NCI-H446 (cell line): ENCODE measurements at regions not wholly inside any gene's neighbourhood (a gene's known extent, or its start where the extent isn't known, plus 50 kb on each side); places are given as distances from the start of the nearest gene placed in this dataset.
"Not testable (repeated sequence)": the region's sequence is repeated elsewhere in the genome, so short reads cannot be mapped to it uniquely, and the experiment has no call there.

Experiments
- DNase-seq, 2 experiments: peaks; one replicate each; lab custom pipeline; 2025; lab: John Stamatoyannopoulos, UW

DNA sequence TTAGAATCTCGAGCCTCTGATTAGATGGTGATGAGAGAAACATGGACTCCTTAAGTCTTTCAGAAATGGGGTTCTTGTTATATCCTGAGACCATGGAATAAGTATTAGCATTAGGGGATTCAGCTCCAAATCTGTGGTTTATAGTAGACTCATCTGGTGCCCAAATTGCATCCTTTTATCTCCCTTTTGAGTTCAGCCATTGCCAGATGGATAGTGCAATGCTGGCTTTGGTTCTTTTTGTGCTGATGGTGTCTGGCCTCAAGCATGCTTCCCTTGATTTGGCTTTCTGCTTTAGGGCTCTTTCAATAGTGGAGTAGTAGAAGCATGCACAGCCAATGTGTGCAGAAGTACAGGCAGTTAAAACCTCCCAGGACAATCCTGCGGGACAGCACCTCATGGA is 306.4 kb downstream of the TSN start:
- DNase-seq: peak in 1 of 2 experiments; percentile 53

- DNase-seq: no peak
These were observed 307.1 kb downstream of the TSN start for GRCh38 chr2:122062506-122062905.

- no peak for DNase-seq
These were observed 308.3 kb downstream of the TSN start for GRCh38 chr2:122063716-122064115.

- peak in 1 of 2 experiments; percentile 49 for DNase-seq
These were observed 314.8 kb downstream of the TSN start for GRCh38 chr2:122070241-122070731.

DNA sequence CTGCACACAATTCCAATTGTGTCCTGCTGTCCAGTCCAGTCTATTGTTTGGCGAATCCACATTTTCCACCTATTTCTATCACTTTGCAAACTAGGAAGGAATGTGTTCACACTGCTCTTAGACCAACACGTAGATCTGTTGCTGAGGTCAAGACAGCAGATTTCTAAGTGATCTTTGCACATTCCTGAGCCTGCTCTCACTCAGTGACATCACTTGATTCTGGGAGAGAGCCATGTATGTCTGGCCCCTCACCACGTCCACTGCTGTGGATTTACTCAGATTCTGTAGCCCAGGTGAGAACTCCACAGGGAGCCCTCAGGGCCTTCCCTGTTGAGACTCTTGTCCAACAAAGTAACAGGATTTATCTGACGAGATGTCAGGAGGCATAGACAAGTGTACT is 317.2 kb downstream of the TSN start:
- no peak for DNase-seq

GRCh38 chr2:122074201-122074600 is 318.8 kb downstream of the TSN start:
- no peak for DNase-seq

DNA sequence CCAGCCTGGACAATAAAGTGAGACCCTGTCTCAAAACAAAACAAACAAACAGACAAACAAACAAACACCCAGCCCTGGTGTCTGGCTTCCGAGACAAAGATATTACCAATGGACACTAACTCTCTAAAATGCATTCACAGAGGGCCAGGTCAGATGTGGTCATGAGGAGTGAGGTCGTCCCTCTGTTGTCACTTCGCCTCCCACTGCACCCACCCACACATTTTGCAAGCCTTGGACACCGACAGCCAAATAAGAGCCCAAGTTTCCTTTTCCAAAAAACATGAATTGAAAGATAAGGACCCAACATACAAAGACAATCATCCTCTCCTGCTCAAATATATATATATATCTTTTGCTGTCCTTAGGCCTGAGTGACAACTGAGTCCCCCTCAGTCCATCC is 319.9 kb downstream of the TSN start:
- DNase-seq: no peak

DNA sequence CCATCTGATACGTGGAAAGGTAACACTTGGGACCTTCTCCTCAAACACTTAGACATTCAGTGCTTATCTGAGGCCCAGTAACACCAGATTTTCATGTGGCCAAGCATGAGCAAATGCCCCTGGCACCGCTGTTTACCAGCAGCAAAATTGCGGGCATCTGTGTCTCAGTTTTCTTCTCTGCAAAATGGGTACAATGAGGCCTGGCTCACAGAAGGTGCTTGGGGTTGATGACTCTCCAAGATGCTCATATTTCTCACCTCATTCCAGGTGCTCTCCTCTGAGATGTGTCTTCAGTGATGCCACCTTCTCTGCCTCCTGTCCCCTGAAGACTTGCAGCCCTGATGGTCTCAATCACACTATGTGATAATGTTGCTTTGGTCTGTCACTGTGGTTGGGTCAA is 321.7 kb downstream of the TSN start:
- no peak for DNase-seq

DNA sequence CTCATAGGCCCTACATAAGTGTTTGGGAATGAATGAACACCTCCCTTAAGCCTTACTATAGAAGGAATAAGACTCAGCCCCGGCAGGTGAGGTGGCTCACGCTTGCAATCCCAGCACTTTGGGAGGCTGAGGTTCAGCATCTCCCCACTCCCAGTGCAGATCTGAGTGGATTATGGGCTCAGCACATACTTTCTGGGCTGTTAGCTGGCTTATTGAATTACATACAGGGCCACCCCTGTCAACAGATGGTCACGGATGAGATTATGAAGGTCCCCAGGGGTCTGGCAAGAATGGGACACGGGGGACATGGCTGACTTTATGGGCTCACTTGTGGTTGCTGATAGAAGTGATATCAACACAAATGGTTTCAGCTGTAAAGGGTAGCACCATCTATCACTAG is 322.3 kb downstream of the TSN start:
- DNase-seq: no peak

GRCh38 chr2:122078451-122078850 is 323.0 kb downstream of the TSN start:
- DNase-seq: peak; percentile 57 to 89

DNA sequence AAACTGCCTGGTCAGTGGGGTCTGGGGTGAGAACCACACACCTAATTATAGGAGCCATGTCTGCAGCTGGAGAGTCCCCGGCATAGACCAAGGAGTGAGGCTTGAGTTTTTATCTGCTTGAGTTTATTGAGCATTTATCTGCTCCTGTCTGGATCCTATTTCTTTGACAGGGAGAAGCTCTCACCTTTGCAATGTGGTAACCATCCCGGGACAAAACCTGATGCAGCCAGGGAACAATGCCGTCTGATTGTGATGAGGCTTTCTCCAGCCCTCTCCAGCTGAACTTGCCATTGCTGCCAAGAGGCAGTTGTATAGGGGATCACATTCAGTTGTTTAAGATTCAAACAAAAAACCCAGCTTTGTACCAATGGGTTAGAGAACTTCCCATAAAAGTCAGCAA is 324.4 kb downstream of the TSN start:
- no peak for DNase-seq

DNA sequence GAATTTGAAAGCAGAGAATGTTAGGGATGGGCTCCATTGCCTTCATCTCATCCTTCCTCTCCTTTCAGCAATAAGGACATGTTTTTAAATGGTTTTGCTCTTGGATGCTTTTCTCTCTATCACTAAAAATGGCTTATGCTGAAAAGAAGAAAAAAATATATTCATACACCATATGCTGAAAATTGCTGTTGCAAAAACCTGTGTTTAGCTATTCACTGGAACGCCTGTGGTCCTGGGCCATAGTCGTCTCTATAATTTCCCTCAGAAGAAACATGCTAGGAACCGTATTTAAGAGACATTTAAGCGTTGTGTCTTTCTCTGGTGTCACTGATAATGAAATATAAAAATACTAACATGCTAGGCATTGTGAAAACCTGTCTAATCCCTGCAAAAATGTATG is 324.9 kb downstream of the TSN start:
- DNase-seq: no peak

DNA sequence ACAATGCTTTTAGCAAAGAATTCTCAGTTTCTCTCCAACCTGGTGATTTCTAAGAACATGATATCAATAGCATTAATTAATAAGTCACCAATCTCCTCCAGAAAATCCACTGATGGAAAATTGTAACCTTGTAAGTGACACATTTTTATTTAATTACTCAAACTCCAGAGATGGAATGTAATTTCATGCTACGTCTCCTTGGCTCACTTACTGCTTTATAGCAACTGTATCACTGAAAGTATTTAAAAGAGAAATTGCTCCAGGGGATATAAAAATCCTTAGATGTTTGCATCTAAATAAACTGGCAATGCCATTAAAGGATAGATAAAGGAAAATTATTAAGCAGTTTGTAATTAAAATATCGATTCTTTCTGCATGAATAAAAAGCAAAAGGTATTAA is 325.4 kb downstream of the TSN start:
- DNase-seq: no peak

GRCh38 chr2:122081751-122082150 is 326.3 kb downstream of the TSN start:
- no peak for DNase-seq

DNA sequence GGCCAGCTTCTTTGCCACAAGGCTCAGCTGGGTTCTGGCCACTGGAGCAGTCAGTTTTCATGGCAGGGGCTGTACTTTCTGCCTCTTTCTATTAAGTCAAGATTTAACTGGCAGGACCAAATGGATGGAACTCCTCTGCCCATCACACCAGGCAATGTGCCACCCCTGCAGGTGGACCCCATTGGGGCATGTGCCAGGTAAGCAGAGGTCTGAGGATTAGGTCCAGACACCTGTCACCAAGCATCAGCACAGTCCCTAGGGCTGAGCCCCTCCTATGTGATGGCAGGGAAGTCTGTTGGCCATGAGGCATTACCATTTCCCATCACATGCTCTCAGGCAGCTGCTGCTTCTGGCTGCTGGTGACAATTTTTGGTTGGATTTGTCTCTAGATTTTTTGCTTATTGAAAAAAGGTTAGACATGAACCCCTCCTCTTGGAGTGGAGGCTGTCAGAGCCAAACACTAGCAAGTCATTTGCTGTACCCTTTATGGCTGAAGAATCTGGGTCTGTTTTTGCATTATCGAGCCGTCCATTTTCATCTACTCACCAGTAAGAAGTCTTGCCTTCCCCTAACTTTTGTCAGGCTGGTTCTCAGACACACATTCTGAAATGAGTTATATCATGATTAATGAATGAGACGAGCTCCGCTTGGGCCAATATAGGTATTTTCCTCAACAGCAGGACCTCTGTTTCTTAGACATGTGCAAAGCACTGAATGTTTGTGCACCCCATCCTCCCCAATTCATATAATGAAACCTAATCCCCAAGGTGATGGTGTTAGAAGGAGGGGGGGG is 328.0 kb downstream of the TSN start:
- DNase-seq: no peak

GRCh38 chr2:122085672-122086071 is 330.2 kb downstream of the TSN start:
- DNase-seq: not testable (repeated sequence)

GRCh38 chr2:122094557-122094956 is 339.1 kb downstream of the TSN start:
- DNase-seq: no peak

GRCh38 chr2:122096761-122097160 is 341.3 kb downstream of the TSN start:
- no peak for DNase-seq

GRCh38 chr2:122098306-122098705 is 342.9 kb downstream of the TSN start:
- DNase-seq: no peak

DNA sequence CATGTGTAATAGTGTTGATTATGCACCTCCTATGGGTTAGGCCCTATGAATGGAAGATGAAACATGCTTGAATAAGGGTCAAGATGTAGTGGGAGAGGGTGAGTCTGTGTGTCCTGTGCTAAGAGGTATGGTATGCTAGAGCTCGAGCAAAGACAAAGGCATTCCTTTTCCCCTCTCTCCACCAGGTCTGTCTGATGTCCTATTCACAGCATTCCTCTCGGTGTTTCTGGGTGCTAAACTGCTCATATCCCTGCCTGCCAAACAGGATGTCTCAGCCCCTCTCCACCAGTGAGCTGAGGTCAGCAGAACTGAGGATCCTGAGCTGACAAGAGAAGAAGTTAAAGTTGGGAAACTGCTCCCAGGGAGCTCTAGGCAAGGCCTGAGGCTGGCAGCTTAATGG is 344.9 kb downstream of the TSN start:
- no peak for DNase-seq

GRCh38 chr2:122100756-122101155 is 345.3 kb downstream of the TSN start:
- DNase-seq: no peak

DNA sequence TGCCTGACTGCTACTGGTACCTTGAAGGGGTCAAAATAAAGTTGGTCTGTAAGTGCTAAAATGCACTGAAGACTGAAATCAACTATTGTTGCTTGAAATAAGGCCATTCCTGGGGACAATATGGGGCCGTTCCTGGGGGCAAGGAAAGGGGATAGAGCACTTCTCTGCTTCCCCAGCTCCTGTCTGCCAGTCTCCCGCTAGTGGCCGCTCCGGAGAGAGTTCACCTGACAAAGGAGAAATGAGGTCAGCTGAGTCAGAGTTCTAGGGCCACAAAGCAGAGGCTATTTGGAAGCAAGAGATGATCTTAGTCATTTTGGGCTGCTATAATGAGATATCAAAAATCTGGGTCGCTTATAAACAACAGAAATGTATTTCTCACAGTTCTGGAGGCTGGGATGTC is 345.9 kb downstream of the TSN start:
- DNase-seq: no peak

DNA sequence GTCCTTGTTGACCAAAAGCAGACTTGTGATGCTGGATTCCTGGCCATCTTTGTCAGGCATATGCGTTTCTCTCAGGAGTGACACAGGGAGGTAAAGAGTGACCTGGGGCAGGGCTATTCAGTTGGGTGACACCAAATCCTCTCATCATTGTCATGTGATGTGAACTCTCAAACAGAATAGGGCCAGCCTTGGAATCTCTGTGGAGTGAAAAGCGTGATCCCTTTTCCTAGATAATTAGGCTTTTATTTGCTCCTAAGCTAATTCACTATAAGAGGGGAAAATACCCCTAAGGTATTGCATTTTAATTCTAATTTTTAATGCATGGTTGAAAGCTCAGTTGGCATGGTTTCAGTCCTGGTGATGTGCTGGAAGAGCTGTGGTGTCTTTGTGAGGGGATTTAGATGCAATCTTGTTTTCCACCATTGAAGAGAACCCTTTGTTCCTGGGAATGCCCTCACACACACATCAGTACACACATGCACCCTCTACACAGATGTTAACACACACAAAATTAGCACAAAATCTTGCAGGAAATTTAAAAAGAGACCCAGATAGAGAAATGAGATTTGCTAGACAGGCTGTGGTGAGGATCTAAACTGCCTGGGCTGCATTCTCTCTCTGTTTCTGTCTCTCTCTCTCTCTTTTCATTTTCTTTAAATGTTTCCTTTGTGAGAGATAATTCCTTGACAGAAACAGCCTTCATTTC is 349.9 kb downstream of the TSN start:
- DNase-seq: no peak

- DNase-seq: no peak
These were observed 350.4 kb downstream of the TSN start for GRCh38 chr2:122105877-122106206.
